Common myeloid progenitor, CD34-positive (primary cell): ENCODE measurements at regions not wholly inside any gene's neighbourhood (a gene's known extent, or its start where the extent isn't known, plus 50 kb on each side); places are given as distances from the start of the nearest gene placed in this dataset.

Source experiments
- CTCF ChIA-PET: fragments of 350-600 bp; sonication (Branson Sonifier 250); formaldehyde crosslinking; loops from one replicate; lab custom pipeline; 2021; ENCODE audit warnings: antibody characterized with exemption; lab: Charles Lee
- POLR2A ChIA-PET: fragments of 350-600 bp; sonication (Branson Sonifier 250); formaldehyde crosslinking; loops from one replicate; lab custom pipeline; 2021; ENCODE audit warnings: antibody characterized with exemption; lab: Charles Lee
- DNase-seq, 3 donors: peaks; one replicate each; pipeline versions ENCODE4 v3.0.0 to v3.0.0-alpha.2; 2013
- H3K27ac ChIP-seq, 2 experiments: 1 replicate in 1 of 2; 2 replicates in 1 of 2; pipeline ENCODE4 v1.7.0; 2013; ENCODE audit warnings: inconsistent platforms in 2 of 2, low read length in 2 of 2, mild to moderate bottlenecking in 2 of 2, low read depth in 1 of 2, moderate library complexity in 1 of 2; ENCODE audit not compliant: severe bottlenecking in 2 of 2, insufficient read depth in 1 of 2, poor library complexity in 1 of 2
- H3K27me3 ChIP-seq, 5 experiments: replicated peaks in 2 of 5; 1 replicate in 3 of 5; 2 replicates in 2 of 5; pipeline versions ENCODE4 v1.6.1 to v1.7.0; 2013; ENCODE audit warnings: low read length in 4 of 5, mild to moderate bottlenecking in 2 of 5, moderate library complexity in 2 of 5, inconsistent platforms in 1 of 5; ENCODE audit not compliant: insufficient read depth in 5 of 5, control insufficient read depth in 4 of 5
- H3K36me3 ChIP-seq, 4 experiments: 1 replicate in 2 of 4; 2 replicates in 2 of 4; pipeline versions ENCODE4 v1.6.1 to v1.7.0; 2013; ENCODE audit warnings: low read length in 3 of 4, control low read depth in 1 of 4, mild to moderate bottlenecking in 1 of 4; ENCODE audit not compliant: control insufficient read depth in 4 of 4, insufficient read depth in 4 of 4
- H3K4me1 ChIP-seq, 4 experiments: 1 replicate in 3 of 4; 2 replicates in 1 of 4; pipeline versions ENCODE4 v1.6.1 to v1.7.1; 2013; ENCODE audit warnings: low read length in 3 of 4, mild to moderate bottlenecking in 3 of 4, control low read depth in 1 of 4, inconsistent platforms in 1 of 4, moderate library complexity in 1 of 4; ENCODE audit not compliant: control insufficient read depth in 4 of 4, insufficient read depth in 4 of 4; ENCODE audit errors: control extremely low read depth in 1 of 4
- H3K4me3 ChIP-seq, 7 experiments: 1 replicate in 4 of 7; 2 replicates in 3 of 7; pipeline versions ENCODE4 v1.5.1 to v1.7.0; 2013; ENCODE audit warnings: mild to moderate bottlenecking in 7 of 7, low read length in 6 of 7, moderate library complexity in 6 of 7, inconsistent platforms in 2 of 7, low read depth in 2 of 7, control low read depth in 1 of 7; ENCODE audit not compliant: insufficient read depth in 4 of 7, control insufficient read depth in 1 of 7; ENCODE audit errors: extremely low read depth in 1 of 7
- H3K9me3 ChIP-seq, 5 experiments: 1 replicate in 4 of 5; 2 replicates in 1 of 5; pipeline versions ENCODE4 v1.6.1 to v1.7.1; 2013; ENCODE audit warnings: low read length in 4 of 5, mild to moderate bottlenecking in 2 of 5, inconsistent platforms in 1 of 5, low read depth in 1 of 5, moderate library complexity in 1 of 5; ENCODE audit not compliant: control insufficient read depth in 4 of 5, insufficient read depth in 2 of 5; ENCODE audit errors: control extremely low read depth in 1 of 5
- WGBS: methylation state at CpG from one replicate; pipeline ENCODE4 v1.1.5; 2013; ENCODE audit not compliant: insufficient coverage; 5-methylcytosine and 5-hydroxymethylcytosine counted together

DNA sequence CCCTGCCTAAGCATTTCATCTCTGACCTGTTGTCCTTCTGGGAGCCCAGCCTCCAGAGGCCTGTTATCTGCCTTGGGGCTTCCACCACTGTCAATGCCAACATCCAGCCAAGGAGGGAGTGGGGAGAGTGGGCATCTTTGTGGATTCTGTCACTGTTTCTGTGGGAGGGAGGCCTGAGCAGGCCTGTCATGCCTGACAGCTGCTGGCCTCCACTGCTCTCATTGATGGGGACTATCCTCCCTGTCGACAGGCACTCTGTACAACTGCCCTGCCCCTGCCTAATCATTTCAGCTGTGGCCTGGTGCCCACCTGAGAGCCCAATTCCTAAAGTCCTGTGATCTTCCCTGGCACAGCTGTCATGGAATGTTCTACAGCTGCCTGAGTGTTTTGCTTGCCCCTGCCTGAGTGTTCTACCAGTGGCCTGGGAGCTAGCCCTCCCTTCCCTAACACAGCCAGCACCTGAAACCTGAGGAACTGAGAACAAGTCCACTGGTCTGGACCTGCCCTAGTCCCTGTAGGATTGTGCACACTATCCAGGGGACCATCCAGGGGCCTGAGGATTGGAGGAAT, 145.3 kb downstream of the FAM83B start:
- POLR2A ChIA-PET: interaction anchor here (0.6 kb wide), 1 partner anchor 84 kb away, joined by 5 read pairs; no protein-coding TSS in a partner anchor
- WGBS: 89% methylated on average over 1 of the region's 1 CpG

GRCh38 chr6:54992789-54993188, 146.2 kb downstream of the FAM83B start:
- POLR2A ChIA-PET: no interaction called here
- DNase-seq: no peak
- CTCF ChIA-PET: interaction anchor here (1.1 kb wide), 1 partner anchor 11 kb away, joined by 3 read pairs; no protein-coding TSS in a partner anchor
- Histone ChIP-seq H3K36me3 (no peaks in the 10 kb centered on the region), H3K4me3 (no peak overlapping the region), H3K27ac (no peak overlapping the region), H3K9me3 (peaks cover 0 to 3% (median 0%) of the 10 kb centered on the region in 5 experiments), H3K27me3 (no peaks in the 10 kb centered on the region), H3K4me1 (no peaks in the 10 kb centered on the region)

More for the DNA sequence above, 145.3 kb downstream of the FAM83B start:
- CTCF ChIA-PET: no interaction called here
- Histone ChIP-seq H3K9me3 (peaks cover 0 to 3% (median 0%) of the 10 kb centered on the region in 5 experiments), H3K4me1 (no peaks in the 10 kb centered on the region), H3K4me3 (no peak overlapping the region), H3K27ac (no peak overlapping the region), H3K27me3 (no peaks in the 10 kb centered on the region), H3K36me3 (no peaks in the 10 kb centered on the region)
- no peak for DNase-seq

DNA sequence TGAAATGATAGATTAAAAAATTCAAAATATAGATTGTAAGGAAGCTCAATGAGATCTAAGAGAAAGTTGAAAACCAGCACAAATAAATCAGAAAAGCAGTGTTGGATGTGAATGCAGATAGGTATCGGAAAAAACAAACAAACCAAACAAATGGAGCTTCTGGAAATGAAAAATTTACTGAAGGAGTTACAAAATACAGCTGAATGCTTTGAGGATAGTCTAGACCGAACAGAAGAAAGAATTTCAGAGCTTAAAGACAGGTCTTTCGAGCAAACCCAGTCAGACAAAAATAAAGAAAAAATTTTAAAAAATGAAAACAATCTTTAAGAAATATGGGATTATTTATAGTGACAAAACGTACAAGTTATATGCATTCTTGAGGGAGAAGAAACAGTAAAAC, 146.7 kb downstream of the FAM83B start:
- no peak for DNase-seq
- Histone ChIP-seq H3K4me1 (no peaks in the 10 kb centered on the region), H3K36me3 (no peaks in the 10 kb centered on the region), H3K27me3 (no peaks in the 10 kb centered on the region), H3K27ac (no peak overlapping the region), H3K4me3 (no peak overlapping the region), H3K9me3 (peaks cover 0 to 3% (median 0%) of the 10 kb centered on the region in 5 experiments)
- 80% methylated on average over 1 of the region's 4 CpGs for WGBS
- CTCF ChIA-PET: interaction anchor here (1.1 kb wide), 1 partner anchor 11 kb away, joined by 3 read pairs; no protein-coding TSS in a partner anchor
- POLR2A ChIA-PET: no interaction called here

GRCh38 chr6:54993948-54994347, 147.4 kb downstream of the FAM83B start:
- ChIA-PET POLR2A (no interaction called here), CTCF (no interaction called here)
- Histone ChIP-seq H3K27me3 (no peaks in the 10 kb centered on the region), H3K36me3 (no peaks in the 10 kb centered on the region), H3K4me1 (no peaks in the 10 kb centered on the region), H3K27ac (no peak overlapping the region), H3K4me3 (no peak overlapping the region), H3K9me3 (peaks cover 0 to 3% (median 0%) of the 10 kb centered on the region in 5 experiments)
- no peak for DNase-seq
- 100% methylated on average over 2 of the region's 2 CpGs for WGBS

DNA sequence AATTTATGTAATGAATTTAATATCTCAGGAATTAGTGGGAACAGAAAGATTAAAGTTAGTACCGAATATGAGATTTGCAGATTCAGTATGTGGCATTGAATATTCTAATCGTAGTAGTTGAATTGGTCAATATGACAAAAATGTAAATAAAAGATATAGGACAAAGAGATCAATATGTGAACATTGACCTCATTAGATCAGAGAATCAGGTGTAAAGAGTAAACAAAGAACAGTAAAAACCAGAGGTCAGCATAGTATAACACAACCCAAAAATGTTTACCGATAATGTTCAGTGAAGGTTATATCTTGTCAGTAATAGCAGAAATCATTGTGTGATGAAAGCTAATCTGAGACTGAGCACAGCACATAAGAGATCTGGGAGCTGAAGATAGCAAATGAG, 152.0 kb downstream of the FAM83B start:
- 94% methylated on average over 3 of the region's 3 CpGs for WGBS

DNA sequence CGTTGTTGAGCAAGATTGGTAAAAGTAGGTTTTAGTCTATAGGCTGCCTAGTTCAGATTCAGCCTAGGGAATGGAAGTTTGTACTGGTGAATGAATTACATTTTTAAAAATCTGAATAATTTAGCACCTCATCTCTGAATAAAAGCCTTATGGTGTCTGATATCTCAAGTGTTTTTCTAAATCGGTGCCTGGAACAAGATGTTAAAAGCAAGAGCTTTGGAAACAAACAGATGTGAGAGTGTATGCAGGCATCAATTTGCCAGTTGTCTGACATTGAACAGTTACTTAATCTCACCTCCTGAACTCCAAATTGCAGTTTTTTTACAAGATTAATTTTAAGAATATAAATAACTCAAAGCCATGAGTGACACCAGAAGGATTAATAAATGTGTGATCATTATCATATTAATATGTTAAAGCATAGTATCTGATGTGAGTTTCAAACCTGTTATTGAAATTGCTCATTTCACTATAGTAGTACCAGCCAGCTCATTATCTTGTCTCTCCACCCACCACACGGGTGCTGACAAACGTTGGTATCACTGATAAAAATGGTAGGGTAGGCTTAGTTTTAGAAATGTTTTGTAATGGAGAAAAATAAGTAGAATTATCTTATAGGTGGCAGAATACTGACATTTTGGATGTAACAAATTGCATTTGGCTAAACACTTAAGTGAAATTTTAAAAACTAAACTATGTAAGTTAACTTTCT, 157.3 kb downstream of the FAM83B start:
- Histone ChIP-seq H3K27me3 (no peaks in the 10 kb centered on the region), H3K27ac (no peak overlapping the region), H3K4me3 (no peak overlapping the region), H3K9me3 (no peaks in the 10 kb centered on the region), H3K36me3 (no peaks in the 10 kb centered on the region), H3K4me1 (no peaks in the 10 kb centered on the region)
- WGBS: 90% methylated on average over 2 of the region's 4 CpGs
- no peak for DNase-seq
- ChIA-PET CTCF (no interaction called here), POLR2A (no interaction called here)

More for the DNA sequence above, 152.0 kb downstream of the FAM83B start:
- DNase-seq: no peak
- no peak overlapping the region for H3K27ac ChIP-seq
- no peaks in the 10 kb centered on the region for H3K4me1 ChIP-seq
- no peaks in the 10 kb centered on the region for H3K36me3 ChIP-seq
- H3K9me3 ChIP-seq: peaks cover 0 to 3% (median 0%) of the 10 kb centered on the region in 5 experiments
- POLR2A ChIA-PET: no interaction called here
- CTCF ChIA-PET: no interaction called here
- H3K4me3 ChIP-seq: no peak overlapping the region
- no peaks in the 10 kb centered on the region for H3K27me3 ChIP-seq

GRCh38 chr6:55009131-55009530, 162.6 kb downstream of the FAM83B start:
- Histone ChIP-seq H3K4me3 (no peak overlapping the region), H3K36me3 (no peaks in the 10 kb centered on the region), H3K4me1 (no peaks in the 10 kb centered on the region), H3K27me3 (no peaks in the 10 kb centered on the region), H3K27ac (no peak overlapping the region), H3K9me3 (no peaks in the 10 kb centered on the region)
- POLR2A ChIA-PET: interaction anchor here (0.6 kb wide), 1 partner anchor 13 kb away, joined by 3 read pairs; no protein-coding TSS in a partner anchor
- WGBS: 97% methylated on average over 8 of the region's 8 CpGs
- CTCF ChIA-PET: interaction anchor here (1.4 kb wide), 1 partner anchor 56 kb away, joined by 3 read pairs; no protein-coding TSS in a partner anchor
- DNase-seq: no peak
